ENCODE measurements at regions not wholly inside any gene's neighbourhood (a gene's known extent, or its start where the extent isn't known, plus 50 kb on each side); places are given as distances from the start of the nearest gene placed in this dataset.
"Not testable (repeated sequence)": the region's sequence is repeated elsewhere in the genome, so short reads cannot be mapped to it uniquely, and the experiment has no call there.

GRCh38 chr12:46711756-46712155, 114.0 kb downstream of the SLC38A4 start:
- no peak for DNase-seq

GRCh38 chr12:46710125-46710743, 115.6 kb downstream of the SLC38A4 start:
- no peak for DNase-seq

GRCh38 chr12:46702581-46703344, 123.0 kb downstream of the SLC38A4 start:
- DNase-seq: no peak

- no peak for DNase-seq
Measured at GRCh38 chr12:46701356-46701755, 124.4 kb downstream of the SLC38A4 start.

GRCh38 chr12:46699986-46700385, 125.8 kb downstream of the SLC38A4 start:
- no peak for DNase-seq

- DNase-seq: no peak
Measured at GRCh38 chr12:46698003-46698402, 127.8 kb downstream of the SLC38A4 start.

GRCh38 chr12:46693518-46693917, 132.3 kb downstream of the SLC38A4 start:
- DNase-seq: no peak

- DNase-seq: no peak
Measured at GRCh38 chr12:46693034-46693433, 132.8 kb downstream of the SLC38A4 start.

GRCh38 chr12:46692606-46693005, 133.2 kb downstream of the SLC38A4 start:
- DNase-seq: no peak

GRCh38 chr12:46686267-46686942, 139.4 kb downstream of the SLC38A4 start:
- DNase-seq: no peak

- not testable (repeated sequence) for DNase-seq
Measured at GRCh38 chr12:46684243-46684642, 141.6 kb downstream of the SLC38A4 start.

GRCh38 chr12:46682148-46682547, 143.6 kb downstream of the SLC38A4 start:
- DNase-seq: no peak

- no peak for DNase-seq
Measured at GRCh38 chr12:46680506-46680905, 145.3 kb downstream of the SLC38A4 start.

- DNase-seq: no peak
Measured at GRCh38 chr12:46679754-46680153, 146.0 kb downstream of the SLC38A4 start.

GRCh38 chr12:46678426-46678825, 147.4 kb downstream of the SLC38A4 start:
- DNase-seq: no peak

GRCh38 chr12:46677749-46678148, 148.0 kb downstream of the SLC38A4 start:
- peak in 1 of 5 donors; percentile 36 for DNase-seq

GRCh38 chr12:46676797-46677520, 148.8 kb downstream of the SLC38A4 start:
- DNase-seq: no peak

- DNase-seq: no peak
Measured at GRCh38 chr12:46676396-46676795, 149.4 kb downstream of the SLC38A4 start.

- peak in 1 of 5 donors; percentile 8 for DNase-seq
Measured at GRCh38 chr12:46675736-46676135, 150.1 kb downstream of the SLC38A4 start.

GRCh38 chr12:46674800-46675199, 151.0 kb downstream of the SLC38A4 start:
- DNase-seq: no peak

- DNase-seq: no peak
Measured at GRCh38 chr12:46674129-46674528, 151.7 kb downstream of the SLC38A4 start.

GRCh38 chr12:46671102-46671501, 154.7 kb downstream of the SLC38A4 start:
- no peak for DNase-seq

GRCh38 chr12:46670636-46671035, 155.2 kb downstream of the SLC38A4 start:
- DNase-seq: no peak
